ENCODE measurements at regions not wholly inside any gene's neighbourhood (a gene's known extent, or its start where the extent isn't known, plus 50 kb on each side); places are given as distances from the start of the nearest gene placed in this dataset.
"Not testable (repeated sequence)": the region's sequence is repeated elsewhere in the genome, so short reads cannot be mapped to it uniquely, and the experiment has no call there.

DNA sequence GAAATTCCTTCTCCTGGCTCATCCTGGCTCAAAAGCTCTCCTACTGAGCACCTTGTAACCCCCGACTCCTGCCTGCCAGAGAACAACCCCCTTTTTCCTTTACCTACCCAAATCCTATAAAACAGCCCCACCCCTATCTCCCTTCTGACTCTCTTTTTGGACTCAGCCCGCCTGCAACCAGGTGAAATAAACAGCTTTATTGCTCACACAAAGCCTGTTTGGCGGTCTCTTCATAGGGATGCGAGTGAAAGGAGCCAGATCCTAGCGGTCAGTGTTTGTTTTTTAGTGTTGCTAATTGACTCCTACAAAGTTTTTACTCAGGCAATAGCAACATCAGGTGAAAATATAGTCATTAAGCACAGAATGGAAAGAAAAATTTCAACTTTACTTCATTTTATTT is 592.3 kb upstream of the AADAT start:
- DNase-seq: not testable (repeated sequence)

DNA sequence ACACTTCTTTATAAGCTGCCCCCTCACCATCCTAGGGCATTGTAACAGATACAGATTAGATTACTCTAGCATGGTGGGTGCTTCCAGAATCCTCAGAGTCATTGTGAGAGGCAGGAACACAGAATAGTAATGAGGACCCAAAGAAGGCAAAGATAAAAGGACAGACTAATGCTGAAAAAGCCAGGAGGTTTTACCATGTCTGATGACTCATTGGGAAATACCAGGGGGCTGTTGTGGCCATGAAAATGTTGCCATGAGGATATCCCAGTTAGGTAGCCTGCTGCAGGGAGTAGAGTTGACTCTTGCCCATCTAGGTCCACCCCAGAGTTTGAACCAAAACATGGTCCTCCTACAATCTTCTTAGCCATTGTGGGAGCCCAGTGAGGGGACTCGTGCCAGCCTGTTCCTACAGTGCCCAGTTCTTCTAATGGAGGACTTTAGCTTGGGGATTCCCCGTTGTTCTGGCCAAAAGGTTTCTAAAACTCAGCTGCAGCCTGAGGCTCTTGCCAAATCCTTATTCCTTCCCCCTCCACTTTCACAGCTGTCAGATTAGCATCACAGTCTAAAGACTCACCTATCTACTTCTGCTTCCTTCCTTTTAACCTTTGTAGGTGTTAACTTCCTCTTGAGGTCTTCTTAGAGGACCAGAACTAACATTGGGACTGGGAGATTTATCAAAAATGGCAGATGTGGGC is 586.0 kb upstream of the AADAT start:
- no peak for DNase-seq

DNA sequence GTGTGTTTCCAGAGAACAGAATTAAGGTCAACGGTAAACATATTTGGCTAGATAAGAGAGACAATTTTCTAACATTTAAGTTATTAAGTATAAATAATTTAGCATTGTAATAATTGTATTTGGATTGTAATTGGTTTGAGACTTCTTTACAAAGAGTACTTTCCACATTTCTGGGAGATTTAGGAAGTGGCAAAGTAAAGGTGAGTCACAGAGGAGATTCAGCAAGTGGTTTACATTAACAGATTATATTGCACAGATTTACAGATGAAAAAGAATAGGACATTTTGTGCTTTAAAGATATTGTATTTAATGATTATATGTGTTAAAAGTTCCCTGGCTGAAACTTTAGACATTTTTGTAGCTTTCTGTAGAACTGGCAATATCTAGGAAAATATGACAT is 584.4 kb upstream of the AADAT start:
- DNase-seq: no peak

DNA sequence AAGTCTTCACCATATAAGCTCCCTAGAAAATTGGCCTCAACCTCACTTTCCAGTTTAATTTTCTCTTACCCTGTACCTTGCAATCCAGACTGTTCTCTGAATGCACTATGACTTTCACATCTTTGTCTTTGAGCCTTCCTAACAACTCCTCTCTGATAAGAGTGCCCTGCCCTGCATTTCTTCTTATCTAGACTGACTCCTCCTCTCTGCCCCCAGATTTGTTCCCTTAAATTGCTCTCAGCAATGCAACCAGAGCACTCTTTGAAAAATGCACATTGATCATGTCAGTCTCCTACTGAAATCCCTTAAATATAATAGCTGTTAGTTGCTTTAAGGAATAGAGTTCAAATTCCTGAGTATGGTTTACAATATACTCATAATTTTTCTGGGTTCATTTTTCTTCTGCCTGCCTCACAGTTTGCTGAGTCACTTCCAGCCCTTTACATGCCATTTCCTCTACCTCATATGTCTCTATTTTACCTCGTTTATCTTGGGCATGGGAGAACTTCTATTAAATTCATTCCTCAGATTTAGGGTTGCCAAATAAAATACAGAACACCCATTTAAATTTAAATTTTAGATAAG is 582.7 kb upstream of the AADAT start:
- no peak for DNase-seq

DNA sequence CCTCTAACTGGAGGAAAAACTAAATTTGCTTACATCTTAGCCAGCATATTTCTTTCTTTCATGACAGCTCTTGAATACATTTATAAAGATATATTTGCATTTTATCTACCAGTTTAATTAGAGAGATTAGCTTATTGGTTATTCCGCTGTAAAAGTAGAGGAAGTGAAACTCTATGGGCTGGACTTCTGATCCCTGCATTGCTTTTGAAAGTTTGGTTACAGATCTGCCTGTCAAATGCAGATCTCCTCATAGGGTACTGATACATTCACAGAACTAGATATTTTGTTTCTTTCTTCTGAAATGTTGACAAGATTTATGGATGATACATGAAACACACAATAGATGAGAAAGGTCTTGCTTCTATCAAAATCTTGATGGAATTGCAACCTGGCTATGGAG is 581.4 kb upstream of the AADAT start:
- DNase-seq: no peak

DNA sequence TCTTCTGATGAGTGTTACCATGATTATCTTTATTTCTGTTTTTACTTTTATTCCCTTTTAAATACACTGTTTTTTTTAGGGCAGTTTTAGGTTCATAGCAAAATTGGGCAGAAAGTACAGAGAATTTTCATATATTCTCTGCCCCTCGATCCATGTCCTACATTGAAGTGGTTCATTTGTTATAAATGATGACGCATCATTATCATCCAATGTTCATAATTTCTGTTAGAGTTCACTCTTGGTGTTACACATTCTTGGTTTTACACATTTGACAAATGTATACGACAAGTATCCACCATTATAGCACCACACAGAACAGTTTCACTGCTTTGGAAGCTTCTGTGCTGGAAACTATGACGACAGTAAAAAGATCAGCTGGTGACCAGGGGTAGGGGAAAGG is 578.1 kb upstream of the AADAT start:
- DNase-seq: no peak

DNA sequence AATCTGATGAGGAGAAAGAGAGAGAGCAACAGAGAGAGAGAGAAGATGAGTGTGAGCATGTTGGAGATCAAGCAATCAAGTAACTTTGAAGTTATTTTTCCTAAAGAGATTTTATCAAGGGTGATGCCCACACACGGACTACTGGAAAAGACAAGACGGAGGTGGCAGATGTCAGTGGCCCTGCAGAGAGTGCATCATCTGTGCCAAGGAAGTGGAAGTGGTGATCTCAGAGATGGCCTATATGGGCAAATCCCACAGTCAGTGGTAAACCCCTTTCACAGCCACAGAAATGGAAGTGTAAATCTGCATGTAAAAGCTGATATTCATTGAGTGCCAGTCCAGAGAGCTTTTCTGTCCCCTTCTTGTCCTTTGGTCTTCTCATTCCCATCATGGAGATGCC is 577.2 kb upstream of the AADAT start:
- DNase-seq: no peak

DNA sequence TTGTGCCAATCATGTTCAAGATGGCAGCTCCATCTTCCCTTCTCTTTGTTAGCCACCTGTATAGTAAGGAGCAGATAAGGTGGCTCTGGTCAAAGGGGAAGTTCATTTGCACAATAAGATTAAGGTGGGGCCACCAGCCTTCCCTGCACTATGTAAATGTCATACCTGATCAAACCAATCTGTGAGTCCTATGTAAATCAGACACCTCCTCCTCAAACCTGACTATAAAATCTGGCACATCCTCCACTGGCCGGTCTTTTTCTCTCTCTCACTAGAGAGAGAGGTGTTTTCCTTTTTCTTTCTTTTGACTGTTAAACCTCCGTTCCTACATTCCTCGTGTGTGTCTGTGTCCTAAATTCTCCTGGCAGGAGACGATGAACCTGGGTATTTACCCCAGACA is 572.5 kb upstream of the AADAT start:
- no peak for DNase-seq

DNA sequence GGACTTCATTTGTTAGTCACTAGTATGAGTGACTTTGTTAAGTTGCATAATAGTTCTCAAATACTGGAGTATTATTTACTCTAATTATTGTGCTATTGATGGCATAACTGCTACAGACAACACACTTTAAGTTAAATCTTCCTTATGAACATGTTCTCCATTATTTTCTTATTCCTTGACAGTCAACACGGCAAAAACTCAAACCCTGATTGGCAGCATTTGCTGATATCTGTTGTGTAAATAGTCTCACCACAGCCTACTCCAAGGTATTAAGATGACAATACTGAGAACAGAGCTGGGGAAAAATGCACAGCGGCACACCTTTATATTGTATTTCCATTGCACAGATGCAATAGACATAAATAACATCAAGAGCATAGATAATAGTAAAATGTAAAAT is 568.0 kb upstream of the AADAT start:
- no peak for DNase-seq

DNA sequence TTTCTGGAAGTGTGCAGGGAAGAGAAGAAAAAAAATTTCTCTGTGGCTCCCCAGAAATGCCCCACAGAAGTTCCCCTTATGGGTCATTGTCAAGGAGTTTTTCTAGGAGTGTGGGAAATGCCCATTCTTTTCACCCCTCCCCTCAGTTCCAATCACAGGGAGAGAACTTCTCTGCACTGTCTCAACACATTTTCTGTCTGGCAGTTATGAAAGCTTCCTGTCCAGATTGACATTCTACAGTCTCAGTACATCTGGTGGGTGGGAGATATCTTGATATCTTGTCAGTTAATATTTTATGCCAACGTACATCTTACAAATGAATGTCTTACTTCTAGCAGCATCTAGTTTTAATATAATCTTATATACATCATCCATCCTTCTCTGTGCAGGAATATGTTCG is 566.8 kb upstream of the AADAT start:
- DNase-seq: no peak

DNA sequence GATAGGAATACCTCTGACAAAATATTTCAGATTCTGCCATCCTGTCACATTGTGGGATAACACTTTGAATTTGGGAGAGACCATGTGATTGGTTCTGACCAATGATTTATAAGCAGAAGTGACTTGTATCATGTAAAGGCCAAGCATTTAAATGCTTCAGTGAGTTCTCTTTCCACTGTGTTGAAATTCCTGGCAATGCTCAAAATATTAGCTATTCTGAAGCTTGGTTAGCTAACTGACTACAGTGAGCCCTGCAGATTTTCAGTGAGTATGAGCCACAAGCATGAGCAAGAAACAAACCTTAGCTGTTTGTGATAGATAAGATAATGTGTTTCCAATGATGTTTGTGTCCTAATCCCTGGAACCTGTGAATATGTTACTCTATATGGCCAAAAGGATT is 562.8 kb upstream of the AADAT start:
- no peak for DNase-seq

DNA sequence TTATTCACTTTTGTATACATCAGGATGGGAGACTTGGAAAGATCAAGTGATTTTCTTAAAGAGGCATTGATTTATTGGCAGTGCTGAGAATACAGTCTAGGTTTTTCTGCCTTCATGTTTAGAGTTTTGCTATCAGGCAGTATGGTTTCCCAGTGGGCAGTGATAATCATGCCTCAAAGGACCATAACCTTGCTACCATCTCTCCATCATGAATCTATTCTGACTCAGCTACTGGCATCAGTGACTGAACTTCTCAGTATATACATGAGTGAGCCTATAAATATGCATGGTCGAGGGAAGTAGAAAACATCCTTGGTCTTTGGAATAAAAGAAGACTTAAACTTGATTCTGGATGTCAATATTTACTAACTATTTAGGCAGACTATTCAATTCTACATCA is 562.0 kb upstream of the AADAT start:
- no peak for DNase-seq

DNA sequence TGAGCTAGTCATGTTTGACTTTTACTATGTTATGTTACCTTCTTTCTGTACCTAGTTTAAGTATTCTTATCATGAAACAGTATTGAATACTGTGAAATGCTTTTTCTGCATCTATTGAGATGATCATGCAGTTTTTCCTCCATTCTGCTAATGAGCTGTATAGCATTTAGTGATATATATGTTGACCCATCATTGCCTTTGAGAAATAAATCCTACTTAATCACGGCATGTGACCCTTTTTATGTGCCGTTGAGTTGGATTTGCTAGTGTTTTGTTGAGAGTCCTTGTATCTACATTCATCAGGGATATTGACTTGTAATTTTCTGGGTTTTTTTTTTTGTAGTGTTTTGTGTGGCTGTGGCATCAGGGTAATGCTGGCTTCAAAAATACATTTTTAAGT is 537.7 kb upstream of the AADAT start:
- DNase-seq: no peak

DNA sequence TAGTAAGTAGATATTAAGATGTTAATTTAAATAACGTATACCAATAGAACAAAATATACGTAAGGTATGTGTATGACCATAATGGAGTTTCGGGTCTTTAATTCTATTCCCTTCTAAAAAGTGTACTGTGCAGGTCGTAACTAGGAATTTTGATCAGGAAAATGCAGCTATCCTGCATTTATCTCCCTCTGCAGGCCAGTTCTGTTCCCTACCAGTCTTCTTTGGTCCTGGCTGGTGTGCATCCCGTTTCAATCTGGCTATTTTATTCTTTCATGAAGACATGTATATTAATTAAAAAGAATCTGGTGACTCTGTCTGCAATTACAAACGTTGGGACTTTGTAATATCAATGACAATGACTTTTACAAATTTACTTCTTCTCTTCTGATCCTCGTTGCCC is 534.1 kb upstream of the AADAT start:
- DNase-seq: no peak

DNA sequence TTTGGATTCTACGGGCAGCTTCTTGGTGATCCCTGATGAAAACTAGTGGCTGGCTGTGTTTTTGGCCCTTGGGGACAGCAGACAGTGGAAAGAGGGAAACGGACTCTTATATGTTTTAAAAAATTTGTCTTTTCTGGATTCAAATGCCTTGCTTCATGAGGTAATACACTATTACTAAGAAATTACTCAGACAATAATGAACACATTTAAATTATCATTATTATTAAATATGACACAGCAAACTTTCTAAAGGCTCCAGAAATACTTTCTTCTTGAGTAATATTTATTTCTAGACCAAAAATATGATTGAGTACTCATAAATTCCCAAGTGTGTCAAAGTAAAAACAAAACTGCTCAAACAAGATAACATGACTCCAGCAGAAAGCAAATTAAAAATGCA is 520.7 kb upstream of the AADAT start:
- no peak for DNase-seq

DNA sequence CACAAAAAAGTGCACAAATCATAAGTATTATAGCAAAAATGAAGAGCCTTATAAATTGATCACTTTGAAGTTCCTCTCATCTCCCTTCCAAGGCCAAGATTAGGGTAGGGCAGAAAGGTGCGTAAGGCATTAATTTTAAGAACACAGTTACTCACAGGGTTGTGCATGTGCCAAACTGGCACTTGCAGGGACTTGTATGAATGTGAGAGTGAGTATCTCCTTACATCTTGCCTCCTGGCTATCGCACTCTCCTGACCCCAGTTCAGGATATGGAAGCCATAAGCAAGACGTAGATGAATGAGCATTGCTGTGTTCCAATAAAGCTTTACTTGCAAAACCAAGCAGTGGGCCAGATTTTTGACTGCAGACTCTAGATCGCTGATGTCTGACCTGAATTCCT is 510.1 kb upstream of the AADAT start:
- DNase-seq: no peak

DNA sequence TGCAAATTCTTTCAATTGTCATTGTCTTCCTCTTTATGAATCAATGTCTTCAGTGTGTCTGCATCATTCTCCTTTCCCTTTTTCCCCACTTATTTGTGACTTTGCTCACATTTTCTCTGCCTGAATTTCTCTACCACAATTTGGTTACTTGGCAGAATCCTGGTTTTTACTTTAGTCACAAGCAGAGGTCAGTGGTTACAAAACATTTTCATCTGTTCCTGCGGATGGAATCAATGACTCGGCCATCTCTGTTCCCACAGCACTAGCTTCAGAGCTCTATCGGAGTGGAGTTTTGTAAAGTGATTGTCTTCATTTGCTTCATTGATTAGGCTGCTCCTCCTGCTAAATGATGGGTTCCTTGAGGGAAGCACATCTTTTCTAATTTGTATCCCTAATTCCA is 501.3 kb upstream of the AADAT start:
- no peak for DNase-seq

DNA sequence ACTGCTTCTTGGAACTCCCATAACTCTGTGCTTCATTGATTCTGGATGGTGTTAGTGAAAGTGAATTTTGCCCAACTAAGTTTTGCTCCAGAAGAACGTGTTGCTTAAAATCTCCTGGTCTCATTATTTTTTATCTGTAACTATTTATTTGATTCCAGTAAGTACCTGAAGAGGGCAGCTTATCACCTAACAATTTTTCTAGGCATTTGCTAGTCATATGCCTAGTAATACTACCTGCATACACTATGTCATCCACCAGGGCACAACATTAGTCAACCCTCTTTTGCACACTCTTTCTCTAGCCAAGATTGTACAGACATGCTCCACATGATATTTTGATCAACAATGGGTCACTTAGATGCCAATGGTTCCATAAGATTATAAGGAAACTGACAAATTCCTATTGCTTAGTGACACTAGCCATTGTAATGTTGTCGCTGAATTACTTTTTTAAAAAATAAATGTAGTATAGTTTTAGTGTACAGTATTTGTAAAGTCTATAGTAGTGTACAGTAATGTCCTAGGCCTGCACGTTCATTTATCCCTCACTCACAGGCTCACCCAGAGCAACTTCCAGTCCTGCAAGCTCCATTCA is 499.9 kb upstream of the AADAT start:
- peak; percentile 37 to 42 for DNase-seq

DNA sequence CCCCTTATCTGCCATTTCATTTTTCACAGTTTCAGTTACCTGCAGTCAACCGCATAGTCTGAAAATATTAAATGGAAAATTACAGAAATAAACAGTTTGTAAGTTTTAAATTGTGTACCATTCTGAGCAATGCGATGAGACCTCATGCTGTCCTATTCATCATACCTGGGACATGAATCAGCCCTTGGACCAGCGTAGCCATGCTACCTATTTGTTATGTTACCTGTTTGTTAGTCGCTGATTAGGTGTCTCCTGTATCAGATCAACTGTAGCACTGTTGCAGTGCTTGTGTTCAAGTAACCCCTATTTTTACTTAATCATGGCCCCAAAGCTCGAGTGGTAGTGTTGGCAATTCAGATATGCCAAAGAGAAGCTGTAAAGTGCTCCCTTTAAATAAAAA is 492.2 kb upstream of the AADAT start:
- DNase-seq: no peak

DNA sequence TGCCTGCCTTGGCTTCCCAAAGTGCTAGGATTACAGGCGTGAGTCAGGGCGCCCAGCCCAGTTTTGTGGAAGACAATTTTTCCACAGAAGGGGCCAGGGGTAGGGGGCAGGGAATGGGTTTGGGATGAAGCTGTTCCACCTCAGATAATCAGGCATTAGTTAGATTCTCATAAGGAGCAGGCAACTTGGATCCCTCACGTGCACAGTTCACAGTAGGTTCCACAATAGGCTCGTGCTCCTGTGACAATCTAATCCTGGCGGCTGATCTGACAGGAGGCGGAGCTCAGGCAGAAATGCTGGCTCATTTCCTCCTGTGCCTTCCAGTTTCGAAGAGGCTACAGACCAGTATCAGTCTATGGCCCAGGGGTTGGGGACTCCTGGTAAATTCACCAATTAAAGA is 491.6 kb upstream of the AADAT start:
- DNase-seq: no peak

DNA sequence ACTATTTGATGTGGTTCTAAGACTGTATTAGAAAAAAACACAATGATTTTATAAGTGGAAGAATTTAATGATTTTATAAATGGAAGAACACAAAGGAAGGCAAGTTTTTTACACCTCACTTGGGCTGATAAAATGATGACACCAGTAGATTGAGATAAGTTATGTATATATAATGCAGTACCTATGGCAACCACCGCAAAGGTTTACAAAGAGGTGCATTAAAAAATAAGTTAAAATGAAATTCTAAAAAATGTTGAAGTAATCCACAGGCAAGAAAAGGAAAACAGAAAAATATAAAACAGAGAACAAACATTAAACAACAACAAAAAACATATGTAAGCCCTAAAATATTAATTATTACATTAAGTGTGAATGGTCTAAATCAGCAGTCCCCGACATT is 490.9 kb upstream of the AADAT start:
- no peak for DNase-seq

DNA sequence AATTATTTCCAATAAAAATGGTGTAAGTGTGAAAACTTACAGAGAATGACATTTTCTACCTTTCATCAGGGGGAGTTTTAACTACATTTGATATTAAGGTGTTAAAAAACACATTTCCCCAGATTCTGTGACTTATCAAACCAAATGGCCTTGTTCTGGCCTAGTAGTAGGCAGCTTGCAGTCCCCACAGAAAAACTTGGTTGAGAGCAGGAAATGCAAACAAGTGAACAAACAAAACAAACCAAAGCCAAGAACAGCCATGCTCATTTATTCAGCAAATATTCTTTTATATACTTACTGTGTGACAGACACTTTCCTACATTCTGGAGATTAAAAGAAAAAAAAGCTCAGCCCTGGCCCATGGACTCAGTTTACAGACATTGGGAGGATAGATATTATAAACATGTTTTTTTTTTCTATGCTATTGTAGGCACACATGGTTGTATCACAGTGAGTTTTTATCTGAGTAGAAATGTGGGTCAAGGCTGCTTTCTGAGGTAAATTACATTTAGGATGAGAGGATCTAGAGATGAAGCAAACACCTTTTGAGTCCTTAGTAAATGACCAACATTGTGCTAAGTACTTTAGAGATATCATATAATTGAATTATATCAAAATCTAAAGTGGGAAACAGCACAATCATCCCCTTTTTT is 449.2 kb upstream of the AADAT start:
- DNase-seq: no peak

DNA sequence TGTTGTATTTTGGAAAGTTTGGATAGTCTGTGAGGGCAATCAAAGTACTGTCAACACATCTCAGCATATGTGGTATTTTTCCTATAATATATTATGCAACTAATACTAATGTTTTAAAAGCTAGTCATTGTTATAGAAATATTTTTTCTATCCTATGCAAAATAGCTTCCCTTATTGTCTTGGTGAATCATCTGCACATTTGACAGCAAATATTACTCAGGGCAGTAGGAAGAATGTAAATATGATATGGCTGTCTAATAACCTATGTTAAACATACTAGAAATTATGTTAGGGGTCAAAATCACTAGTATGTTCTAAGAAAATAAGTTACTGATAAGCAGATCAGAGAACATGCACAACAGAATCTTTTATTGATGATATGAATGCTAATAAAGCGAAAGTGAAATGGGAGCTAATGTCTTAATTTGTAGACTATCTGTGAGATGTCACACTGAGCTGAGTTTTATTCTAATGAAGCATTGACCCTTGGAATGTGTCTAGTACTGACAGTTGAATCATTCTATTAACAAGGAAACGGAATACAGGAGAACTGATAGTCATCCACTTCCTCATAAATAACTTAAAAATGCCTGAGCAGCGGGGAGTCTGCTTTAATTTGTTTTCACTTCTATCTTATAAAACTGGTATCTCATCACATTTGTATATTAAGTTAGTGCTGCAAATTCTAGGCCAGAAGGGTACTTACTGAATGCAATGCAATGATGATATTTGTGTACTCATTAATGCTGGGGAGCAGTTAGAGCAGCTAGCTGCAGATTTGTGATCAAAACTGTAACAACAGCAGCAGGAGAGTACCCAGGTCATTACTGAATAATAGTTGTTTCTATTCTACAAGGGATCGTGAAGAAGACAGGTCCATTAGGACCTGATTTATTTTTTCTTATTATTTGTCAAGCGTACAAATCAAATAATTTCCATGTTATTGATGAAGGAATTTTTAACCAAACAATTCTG is 440.3 kb upstream of the AADAT start:
- DNase-seq: no peak

All from AML-193 (cell line).